Stomach (tissue), 4 donors: ENCODE measurements at regions not wholly inside any gene's neighbourhood (a gene's known extent, or its start where the extent isn't known, plus 50 kb on each side); places are given as distances from the start of the nearest gene placed in this dataset.

Experiments
- CTCF ChIP-seq, 7 experiments: fragments of 450-650 bp in 4 of 7; fragments of 200-600 bp in 3 of 7; sonication (generic) in 3 of 7; IDR thresholded peaks; one replicate each; pipeline ENCODE4 v1.5.1; 2016 to 2019; ENCODE audit warnings: antibody characterized with exemption in 7 of 7, control low read depth in 2 of 7, mild to moderate bottlenecking in 1 of 7
- POLR2A ChIP-seq, 4 donors: fragments of 450-650 bp; IDR thresholded peaks; one replicate each; pipeline ENCODE4 v1.6.1; 2016; ENCODE audit warnings: antibody characterized with exemption in 4 of 4, control low read depth in 2 of 4, mild to moderate bottlenecking in 1 of 4, moderate library complexity in 1 of 4

GRCh38 chr5:166758151-166758550 lies 1533.3 kb upstream of the WWC1 start:
- no peak for TF ChIP-seq POLR2A (IDR thresholded peaks at IDR 0.05)
- TF ChIP-seq CTCF (IDR thresholded peaks at IDR 0.05), result no peak
